HEK293T (cell line): ENCODE measurements at regions not wholly inside any gene's neighbourhood (a gene's known extent, or its start where the extent isn't known, plus 50 kb on each side); places are given as distances from the start of the nearest gene placed in this dataset.

Experiments
- CTCF ChIA-PET: fragments of 350-600 bp; formaldehyde crosslinking; extraction: SDS; loops from one replicate; lab custom pipeline; 2021; ENCODE audit warnings: antibody characterized with exemption, inconsistent platforms; lab: Yijun Ruan, JAX
- POLR2A ChIA-PET: fragments of 350-600 bp; formaldehyde crosslinking; extraction: SDS; loops from one replicate; lab custom pipeline; 2020; ENCODE audit warnings: antibody characterized with exemption, inconsistent platforms; lab: Yijun Ruan, JAX
- DNase-seq: peaks from one replicate; pipeline ENCODE4 v3.0.0; 2012; ENCODE audit warnings: mixed read lengths; ENCODE audit errors: extremely low spot score
- ARNT ChIP-seq: fragments of 450-650 bp; IDR thresholded peaks from 2 replicates; pipeline ENCODE4 v1.6.1; 2017; ENCODE audit warnings: mild to moderate bottlenecking
- BHLHE40 ChIP-seq: fragments of 450-650 bp; IDR thresholded peaks from 2 replicates; pipeline ENCODE4 v1.6.1; 2016; ENCODE audit warnings: mild to moderate bottlenecking, moderate library complexity, borderline replicate concordance
- CTBP1 ChIP-seq: fragments of 450-650 bp; IDR thresholded peaks from 2 replicates; pipeline ENCODE4 v1.6.1; 2016; ENCODE audit warnings: borderline replicate concordance
- ELF4 ChIP-seq: fragments of 450-650 bp; IDR thresholded peaks from 2 replicates; pipeline ENCODE4 v1.6.1; 2017; ENCODE audit warnings: antibody characterized with exemption
- FOXA1 ChIP-seq: fragments of 450-650 bp; IDR thresholded peaks from 2 replicates; pipeline ENCODE4 v1.6.1; 2016; ENCODE audit warnings: mild to moderate bottlenecking
- FOXK2 ChIP-seq: fragments of 450-650 bp; IDR thresholded peaks from 2 replicates; pipeline ENCODE4 v1.6.1; 2016; ENCODE audit warnings: mild to moderate bottlenecking
- FOXM1 ChIP-seq: fragments of 450-650 bp; IDR thresholded peaks from 2 replicates; pipeline ENCODE4 v1.6.1; 2017; ENCODE audit warnings: mild to moderate bottlenecking, borderline replicate concordance
- HDGF ChIP-seq: fragments of 450-650 bp; IDR thresholded peaks from 2 replicates; pipeline ENCODE4 v1.6.1; 2017; ENCODE audit warnings: antibody characterized with exemption, borderline replicate concordance
- L3MBTL2 ChIP-seq: fragments of 450-650 bp; conservative IDR thresholded peaks from 2 replicates; pipeline ENCODE4 v1.6.1; 2016; ENCODE audit warnings: mild to moderate bottlenecking
- LEF1 ChIP-seq: fragments of 450-650 bp; IDR thresholded peaks from 2 replicates; pipeline ENCODE4 v1.6.1; 2017; ENCODE audit warnings: mild to moderate bottlenecking, borderline replicate concordance
- NFRKB ChIP-seq: fragments of 450-650 bp; IDR thresholded peaks from 2 replicates; pipeline ENCODE4 v1.6.1; 2016; ENCODE audit warnings: mild to moderate bottlenecking, moderate library complexity
- SP1 ChIP-seq: fragments of 450-650 bp; IDR thresholded peaks from 2 replicates; pipeline ENCODE4 v1.6.1; 2017
- SUZ12 ChIP-seq: fragments of 450-650 bp; IDR thresholded peaks from 2 replicates; pipeline ENCODE4 v1.6.1; 2016; ENCODE audit warnings: mild to moderate bottlenecking
- TARDBP ChIP-seq: fragments of 450-650 bp; IDR thresholded peaks from 2 replicates; pipeline ENCODE4 v1.6.1; 2016
- ZNF384 ChIP-seq: fragments of 450-650 bp; IDR thresholded peaks from 2 replicates; pipeline ENCODE4 v1.6.1; 2016
- TF ChIP-seq, protein P1 (sequence below): fragments of 450-650 bp; IDR thresholded peaks from 2 replicates; pipeline ENCODE4 v1.6.1; 2016

DNA sequence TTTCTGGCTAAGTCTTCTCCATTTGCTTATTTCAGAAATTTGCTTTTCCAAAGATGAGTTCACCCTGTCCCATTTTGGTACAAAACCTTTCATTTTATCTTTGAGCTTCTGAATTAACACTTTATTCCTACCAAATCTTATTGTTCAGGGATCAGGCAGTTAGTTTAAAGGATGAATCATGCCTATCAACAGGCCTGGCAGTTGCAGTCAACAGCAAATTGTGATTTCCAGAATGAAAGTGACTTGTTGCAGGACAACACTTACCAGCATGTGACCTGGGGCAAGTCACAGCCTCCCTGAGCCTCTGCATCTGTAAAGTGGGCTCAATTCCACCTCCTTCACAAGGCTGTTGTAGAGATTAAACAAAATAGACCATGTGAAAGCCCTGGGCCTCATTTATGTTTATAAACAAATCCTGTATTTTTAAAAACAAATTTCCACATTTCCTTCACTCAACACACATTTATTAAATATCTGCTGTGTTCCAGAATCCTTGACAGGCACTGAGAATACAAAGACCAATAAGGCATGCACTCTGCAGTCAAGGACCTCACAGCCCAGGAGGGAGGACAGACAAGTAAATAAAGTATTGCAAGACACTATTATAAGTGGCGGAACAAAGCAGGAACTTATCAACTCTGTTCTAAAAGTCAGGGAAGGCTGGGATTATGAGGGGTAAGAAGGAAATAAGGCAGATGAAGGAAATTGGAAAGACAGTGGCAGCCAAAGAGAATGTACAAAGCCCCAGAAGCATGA lies 359.1 kb upstream of the IL12A start:
- CTCF ChIA-PET: no interaction called here
- TF ChIP-seq NFRKB (no peak), HDGF (no peak), ELF4 (no peak), FOXK2 (no peak)
- no peak for DNase-seq
- POLR2A ChIA-PET: no interaction called here

DNA sequence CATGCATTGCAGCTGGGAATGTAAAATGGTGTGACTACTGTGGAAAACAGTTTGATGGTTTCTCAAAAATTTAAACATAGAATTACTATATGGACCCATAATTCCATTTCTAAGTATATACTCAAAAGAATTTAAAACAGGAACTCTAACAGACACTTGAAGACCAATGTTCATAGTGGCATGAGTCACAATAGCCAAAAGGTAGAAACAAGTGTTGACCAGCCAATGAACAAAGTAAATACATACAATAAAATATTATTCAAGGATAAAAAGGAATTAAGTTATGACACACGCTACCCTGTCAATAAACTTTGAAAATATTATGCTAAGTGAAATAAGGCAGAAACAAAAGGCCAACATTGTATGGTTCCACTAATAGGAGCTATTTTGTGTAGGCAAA lies 357.4 kb upstream of the IL12A start:
- CTCF ChIA-PET: no interaction called here
- TF ChIP-seq, protein P1, sequence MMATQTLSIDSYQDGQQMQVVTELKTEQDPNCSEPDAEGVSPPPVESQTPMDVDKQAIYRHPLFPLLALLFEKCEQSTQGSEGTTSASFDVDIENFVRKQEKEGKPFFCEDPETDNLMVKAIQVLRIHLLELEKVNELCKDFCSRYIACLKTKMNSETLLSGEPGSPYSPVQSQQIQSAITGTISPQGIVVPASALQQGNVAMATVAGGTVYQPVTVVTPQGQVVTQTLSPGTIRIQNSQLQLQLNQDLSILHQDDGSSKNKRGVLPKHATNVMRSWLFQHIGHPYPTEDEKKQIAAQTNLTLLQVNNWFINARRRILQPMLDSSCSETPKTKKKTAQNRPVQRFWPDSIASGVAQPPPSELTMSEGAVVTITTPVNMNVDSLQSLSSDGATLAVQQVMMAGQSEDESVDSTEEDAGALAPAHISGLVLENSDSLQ: no peak
- TF ChIP-seq SUZ12 (no peak), LEF1 (no peak), CTBP1 (no peak), ARNT (no peak), HDGF (no peak), FOXA1 (no peak), L3MBTL2 (no peak)
- POLR2A ChIA-PET: no interaction called here
- no peak for DNase-seq

DNA sequence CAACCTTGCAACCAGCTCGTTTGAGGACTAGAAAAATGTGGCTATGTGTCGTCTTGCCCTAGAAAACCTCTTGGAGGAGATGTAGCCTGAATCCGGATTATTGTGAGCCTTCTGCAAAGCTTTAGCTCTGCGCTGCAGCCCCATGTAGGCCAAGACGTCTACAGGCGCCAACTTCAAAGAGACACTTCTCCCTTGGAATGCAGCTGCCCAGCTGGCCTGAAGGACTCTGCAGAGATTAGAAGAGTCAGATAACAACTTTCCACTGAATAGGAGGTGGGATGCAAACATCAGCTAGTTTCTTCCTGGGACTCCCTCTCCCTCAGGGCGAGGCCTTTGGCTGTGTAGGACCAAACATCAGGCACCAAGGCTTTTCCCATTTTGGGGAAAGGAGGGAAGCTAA lies 356.5 kb upstream of the IL12A start:
- ChIA-PET POLR2A (no interaction called here), CTCF (interaction anchor here (0.8 kb wide), 1 partner anchor 110 kb away, joined by 4 read pairs; no protein-coding TSS in a partner anchor)
- TF ChIP-seq SP1: no peak
- no peak for TF ChIP-seq ARNT
- no peak for TF ChIP-seq TARDBP
- no peak for TF ChIP-seq CTBP1
- TF ChIP-seq HDGF: no peak
- TF ChIP-seq ELF4: no peak
- no peak for TF ChIP-seq FOXM1
- TF ChIP-seq L3MBTL2: no peak
- TF ChIP-seq SUZ12: no peak
- TF ChIP-seq LEF1: no peak
- no peak for TF ChIP-seq NFRKB
- no peak for TF ChIP-seq FOXA1
- TF ChIP-seq, protein P1: no peak
- no peak for TF ChIP-seq BHLHE40
- no peak for TF ChIP-seq FOXK2
- no peak for TF ChIP-seq ZNF384
- DNase-seq: no peak

DNA sequence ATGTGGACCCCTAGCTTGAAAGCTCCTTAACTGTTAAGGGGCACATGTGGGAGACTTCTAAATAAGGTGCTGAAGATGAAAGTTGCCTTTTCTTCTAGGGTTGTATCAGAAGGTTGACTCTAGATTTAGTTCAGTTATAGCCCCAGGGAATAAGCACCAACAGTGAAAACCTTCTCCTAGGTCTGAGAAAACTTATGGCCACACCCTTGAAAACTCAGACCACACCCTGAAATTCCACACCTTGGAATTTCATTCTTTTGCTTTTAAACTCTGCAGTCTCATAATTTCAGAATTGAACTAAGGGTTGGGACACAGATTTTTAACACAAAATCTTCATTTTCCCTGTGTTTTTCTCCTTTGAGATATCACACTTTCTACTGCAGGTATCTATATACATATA lies 355.8 kb upstream of the IL12A start:
- CTCF ChIA-PET: interaction anchor here (0.8 kb wide), 1 partner anchor 110 kb away, joined by 4 read pairs; no protein-coding TSS in a partner anchor
- POLR2A ChIA-PET: no interaction called here
- TF ChIP-seq, protein P1: no peak
- no peak for TF ChIP-seq BHLHE40
- no peak for TF ChIP-seq ZNF384
- TF ChIP-seq LEF1: no peak
- TF ChIP-seq L3MBTL2: no peak
- TF ChIP-seq TARDBP: no peak
- TF ChIP-seq ARNT: no peak
- TF ChIP-seq NFRKB: no peak
- no peak for TF ChIP-seq HDGF
- TF ChIP-seq CTBP1: no peak
- TF ChIP-seq FOXK2: no peak
- TF ChIP-seq ELF4: no peak
- TF ChIP-seq SUZ12: no peak
- no peak for TF ChIP-seq FOXA1
- no peak for TF ChIP-seq SP1
- no peak for TF ChIP-seq FOXM1
- no peak for DNase-seq

DNA sequence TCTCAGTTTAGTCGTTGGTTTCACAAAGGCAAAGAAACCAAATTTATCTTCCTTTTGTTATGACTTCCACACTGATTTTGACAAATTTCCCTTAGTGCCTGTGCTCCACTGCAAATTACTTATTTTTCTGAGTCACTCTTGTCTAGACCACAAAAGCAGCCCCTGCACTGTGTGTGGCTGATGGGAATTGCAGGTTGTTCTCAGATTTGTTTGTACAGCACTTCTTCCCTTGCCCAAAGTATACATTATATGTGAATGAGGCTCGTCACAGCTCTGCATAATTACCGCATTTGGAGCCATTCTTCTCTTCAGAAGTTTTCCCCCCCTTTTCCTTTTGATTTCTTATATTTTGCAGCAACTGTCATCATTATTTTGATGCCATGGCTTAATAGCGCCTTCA lies 354.2 kb upstream of the IL12A start:
- no peak for DNase-seq
- ChIA-PET CTCF (no interaction called here), POLR2A (no interaction called here)
- TF ChIP-seq FOXK2 (no peak), HDGF (no peak), L3MBTL2 (no peak), SUZ12 (no peak), SP1 (no peak), TARDBP (no peak), ARNT (no peak)
- TF ChIP-seq, protein P1: no peak

DNA sequence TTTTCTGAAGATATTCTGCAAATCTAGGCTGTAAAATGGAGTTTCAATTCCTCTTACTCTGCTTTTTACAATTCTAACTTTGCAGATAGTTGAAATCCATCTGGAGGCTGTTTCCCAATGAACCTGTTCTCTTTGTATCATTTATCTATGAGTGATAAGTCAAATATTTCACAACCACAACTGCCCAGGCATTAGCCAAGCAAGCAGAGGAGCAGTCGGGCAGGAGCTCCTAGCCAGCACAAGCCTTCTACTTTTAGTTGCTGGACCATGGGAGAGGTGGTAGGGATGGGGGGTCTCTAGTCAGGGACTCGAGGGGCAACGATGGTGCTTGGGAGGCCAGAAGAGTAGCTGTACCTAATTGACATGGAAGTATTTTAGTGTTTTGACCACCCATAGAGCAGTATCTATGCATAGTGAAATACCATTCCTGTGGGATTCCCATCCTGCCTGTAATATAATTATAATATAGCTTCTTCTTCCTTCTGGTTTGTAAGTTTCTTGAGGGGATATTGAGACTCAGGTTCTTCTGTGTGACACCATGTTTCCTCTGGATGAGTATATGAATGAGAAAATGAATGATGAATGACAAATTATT lies 353.5 kb upstream of the IL12A start:
- ChIA-PET POLR2A (no interaction called here), CTCF (no interaction called here)
- DNase-seq: no peak
- TF ChIP-seq TARDBP: no peak
- no peak for TF ChIP-seq SP1
- TF ChIP-seq LEF1: no peak
- no peak for TF ChIP-seq ARNT
- TF ChIP-seq L3MBTL2: no peak
- no peak for TF ChIP-seq SUZ12
